ENCODE measurements at regions not wholly inside any gene's neighbourhood (a gene's known extent, or its start where the extent isn't known, plus 50 kb on each side); places are given as distances from the start of the nearest gene placed in this dataset.
A peak's percentile ranks its signal among the peaks of the same experiment; 100 is the strongest.

GRCh38 chr2:871175-871727, 79.4 kb upstream of the SNTG2 start:
- H2BK120ac ChIP-seq (ENCODE audit: low read depth, low read length, poor library complexity, severe bottlenecking): no peak overlapping the region
- Mint-ChIP-seq H3K27me3 (ENCODE audit: low read depth) (peaks cover 28% of the 10 kb centered on the region), H3K4me1 (peaks cover 13 to 16% of the 10 kb centered on the region in 2 experiments), H3K4me3 (no peak overlapping the region), H3K9me3 (no peaks in the 10 kb centered on the region), H3K27ac (no peak overlapping the region; a peak in 1 of 7 replicates), H3K36me3 (ENCODE audit: insufficient read depth in 1 of 3, low read depth in 3 of 3) (no peaks in the 10 kb centered on the region; a peak in 1 of 7 replicates)
- H2AFZ ChIP-seq (ENCODE audit: low read length): no peak overlapping the region
- no peaks in the 10 kb centered on the region for H3K9me3 ChIP-seq (ENCODE audit: control insufficient read depth, low read depth, low read length)
- H2BK15ac ChIP-seq (ENCODE audit: low read depth, low read length): no peak overlapping the region
- H3K27me3 ChIP-seq (ENCODE audit: insufficient read depth, low read length): no peaks in the 10 kb centered on the region
- H3K56ac ChIP-seq (ENCODE audit: insufficient read length, low read depth, low read length): no peak overlapping the region
- peak overlapping the region; percentile 19 for H4K5ac ChIP-seq (ENCODE audit: insufficient read length, low read depth, low read length)
- no peaks in the 10 kb centered on the region for H3K79me1 ChIP-seq (ENCODE audit: insufficient read depth, low read depth, low read length, poor library complexity, severe bottlenecking)
- H3T11ph ChIP-seq (ENCODE audit: low read length): no peak overlapping the region
- no peak overlapping the region for H4K91ac ChIP-seq (ENCODE audit: insufficient read length, low read depth, low read length)
- no peak overlapping the region for H3K23ac ChIP-seq (ENCODE audit: insufficient read length, low read depth, low read length)
- H3K4me2 ChIP-seq (ENCODE audit: insufficient read depth, insufficient read length, low read length): no peak overlapping the region
- peak; percentile 21 for DNase-seq
- H3K27ac ChIP-seq (ENCODE audit: insufficient read length, low read depth, low read length): no peak overlapping the region
- no peak overlapping the region for H2BK12ac ChIP-seq (ENCODE audit: insufficient read length, low read depth, low read length)
- no peak overlapping the region for H4K8ac ChIP-seq (replicated peaks; ENCODE audit: insufficient read length, low read depth, low read length)
- H3K4ac ChIP-seq (ENCODE audit: low read depth, low read length): no peak overlapping the region
- no peaks in the 10 kb centered on the region; the same call in 1 of the 2 replicates for H3K4me1 ChIP-seq (ENCODE audit: insufficient read depth, low read length)
- no peak overlapping the region for H2BK5ac ChIP-seq (ENCODE audit: insufficient read length, low read length)
- no peaks in the 10 kb centered on the region for H3K23me2 ChIP-seq (ENCODE audit: insufficient read length, low read depth, low read length, poor library complexity, severe bottlenecking)
- H2BK20ac ChIP-seq (ENCODE audit: low read depth, low read length, poor library complexity, severe bottlenecking): no peak overlapping the region
- no peak overlapping the region for H2AK5ac ChIP-seq (ENCODE audit: insufficient read length, low read length)
- H3K14ac ChIP-seq (ENCODE audit: insufficient read depth, low read length): no peak overlapping the region; the same call in 1 of the 2 replicates
- no peaks in the 10 kb centered on the region for H3K79me2 ChIP-seq (ENCODE audit: insufficient read depth, low read length)
- H3K18ac ChIP-seq (ENCODE audit: insufficient read length, low read depth, low read length): no peak overlapping the region
- no peak for TF ChIP-seq CTCF (conservative IDR thresholded peaks at IDR 0.05)
- no peaks in the 10 kb centered on the region for H4K20me1 ChIP-seq (ENCODE audit: control insufficient read depth, insufficient read depth, insufficient read length)
- no CpG with 5 or more reads among the region's 24 CpGs for WGBS (ENCODE audit: extremely low coverage, insufficient read length, low lambda C conversion rate)
- no peak overlapping the region for H3K9ac ChIP-seq (ENCODE audit: extremely low read depth, insufficient read length, low read length)

All from H9 (cell line).